SK-N-MC (cell line): ENCODE measurements at regions not wholly inside any gene's neighbourhood (a gene's known extent, or its start where the extent isn't known, plus 50 kb on each side); places are given as distances from the start of the nearest gene placed in this dataset.
A peak's percentile ranks its signal among the peaks of the same experiment; 100 is the strongest.

ENCODE experiments used
- DNase-seq: peaks from one replicate; pipeline ENCODE4 v3.0.0-alpha.2; 2011; ENCODE audit warnings: low read depth, low spot score
- H3K27ac ChIP-seq: fragments of 200-600 bp; sonication (generic); 2 replicates; pipeline ENCODE4 v1.5.1; 2016; ENCODE audit warnings: mixed run types
- H3K36me3 ChIP-seq: fragments of 200-600 bp; sonication (generic); 2 replicates; pipeline ENCODE4 v1.6.1; 2017; ENCODE audit warnings: antibody characterized with exemption, low read length, mixed read lengths; ENCODE audit not compliant: insufficient read depth
- H3K4me3 ChIP-seq: fragments of 200-600 bp; sonication (generic); 2 replicates; pipeline ENCODE4 v1.5.1; 2016
- H3K9ac ChIP-seq: fragments of 200-600 bp; sonication (generic); 2 replicates; pipeline ENCODE4 v1.8.0; 2017; ENCODE audit warnings: mixed run types, mixed read lengths; ENCODE audit not compliant: insufficient read length
- H3K9me3 ChIP-seq: fragments of 200-600 bp; sonication (generic); 2 replicates; pipeline ENCODE4 v1.6.1; 2017; ENCODE audit warnings: low read depth, mild to moderate bottlenecking, antibody characterized with exemption, low read length, moderate library complexity, mixed read lengths
- EZH2 ChIP-seq: fragments of 200-600 bp; sonication (generic); IDR thresholded peaks from one replicate; pipeline ENCODE4 v1.6.1; 2017; ENCODE audit warnings: antibody characterized with exemption
- FOXP2 ChIP-seq: optimal IDR thresholded peaks from 2 replicates; pipeline ENCODE3; 2011; ENCODE audit warnings: mild to moderate bottlenecking, moderate library complexity; ENCODE audit not compliant: insufficient read depth; ENCODE audit errors: extremely low read length, control extremely low read depth
- POLR2AphosphoS5 ChIP-seq: IDR thresholded peaks from 2 replicates; pipeline ENCODE4 v1.6.1; 2012; ENCODE audit warnings: mild to moderate bottlenecking, low read depth, low read length, borderline replicate concordance

DNA sequence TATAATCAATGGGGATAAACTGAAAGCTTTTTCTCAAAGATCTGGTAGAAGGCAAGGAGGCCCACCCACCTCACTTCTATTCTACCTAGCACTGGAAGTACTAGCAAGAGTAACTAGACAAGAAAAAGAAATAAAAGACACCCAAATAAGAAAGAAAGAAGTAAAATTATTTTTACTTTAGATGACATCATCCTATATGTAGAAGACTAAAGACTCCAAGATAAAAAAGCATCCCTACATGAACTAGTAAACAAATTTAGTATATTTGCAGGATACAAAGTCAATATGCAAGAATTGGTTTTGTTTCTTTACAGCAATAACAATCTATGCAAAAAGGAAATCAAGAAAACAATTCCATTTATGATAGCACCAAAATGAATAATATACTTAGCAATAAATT is 201.5 kb upstream of the KIRREL3 start:
- no peak for DNase-seq
- Histone ChIP-seq H3K27ac (no peak overlapping the region), H3K9ac (no peak overlapping the region), H3K9me3 (no peaks in the 10 kb centered on the region), H3K36me3 (no peaks in the 10 kb centered on the region), H3K4me3 (no peak overlapping the region)
- TF ChIP-seq POLR2AphosphoS5 (no peak), FOXP2 (no peak), EZH2 (no peak)

GRCh38 chr11:127199306-127199801 is 198.8 kb upstream of the KIRREL3 start:
- Histone ChIP-seq H3K36me3 (no peaks in the 10 kb centered on the region), H3K27ac (no peak overlapping the region), H3K9ac (no peak overlapping the region), H3K9me3 (no peaks in the 10 kb centered on the region), H3K4me3 (no peak overlapping the region)
- DNase-seq = no peak
- TF ChIP-seq FOXP2 (no peak), EZH2 (no peak), POLR2AphosphoS5 (no peak)

DNA sequence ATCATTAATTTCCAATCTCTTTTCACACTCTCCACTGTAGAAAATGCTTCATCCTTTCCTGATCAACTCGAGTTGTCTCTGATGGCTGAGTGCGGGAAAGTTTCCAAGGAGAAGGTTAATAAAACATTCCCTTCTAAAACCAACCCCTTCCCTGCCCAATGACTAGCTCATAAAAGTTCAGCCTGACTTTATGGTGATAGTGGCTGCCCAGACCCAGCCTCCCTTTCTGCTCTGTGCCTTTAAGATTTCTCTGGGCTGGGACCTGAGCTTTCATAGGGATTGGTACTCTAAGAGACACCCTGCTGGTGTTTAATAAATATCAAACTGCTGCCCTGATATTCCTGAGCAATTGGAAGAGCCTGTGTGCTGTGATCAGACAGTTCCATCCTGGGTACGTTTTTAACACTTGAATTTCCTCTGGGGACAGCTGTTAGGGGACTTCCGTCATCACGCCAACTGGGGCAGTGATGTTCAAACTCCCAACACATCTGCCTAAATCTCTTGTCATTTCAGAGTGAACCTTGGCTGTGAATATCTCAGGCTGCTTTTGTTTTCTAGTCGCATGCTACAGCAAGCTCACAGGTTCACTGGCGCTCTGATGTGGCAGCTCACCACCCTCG is 195.0 kb upstream of the KIRREL3 start:
- Histone ChIP-seq H3K9me3 (no peaks in the 10 kb centered on the region), H3K9ac (no peak overlapping the region), H3K36me3 (no peaks in the 10 kb centered on the region), H3K4me3 (no peak overlapping the region), H3K27ac (no peak overlapping the region)
- TF ChIP-seq EZH2 = no peak
- TF ChIP-seq POLR2AphosphoS5 = no peak
- no peak for TF ChIP-seq FOXP2
- no peak for DNase-seq

DNA sequence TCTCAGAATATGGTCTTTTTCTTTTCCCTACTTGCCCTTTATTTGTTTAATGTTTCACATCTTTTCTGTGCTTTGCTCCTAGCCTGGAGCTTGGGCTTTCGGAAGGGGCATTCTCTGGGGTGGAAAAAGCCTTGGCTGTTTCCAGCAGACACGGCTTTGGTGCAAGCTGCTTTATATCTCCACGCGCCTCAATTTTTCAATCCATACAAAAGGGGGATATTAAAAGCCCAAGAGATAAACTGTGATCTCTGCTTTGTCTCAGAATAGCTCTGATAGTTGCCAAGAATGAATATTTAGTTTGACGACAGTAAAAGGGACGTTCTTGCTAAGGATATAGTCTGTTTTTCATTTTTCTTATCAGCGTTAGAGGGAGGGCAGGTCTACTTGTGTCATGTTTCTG is 194.0 kb upstream of the KIRREL3 start:
- no peaks in the 10 kb centered on the region for H3K36me3 ChIP-seq
- H3K4me3 ChIP-seq = no peak overlapping the region
- H3K9me3 ChIP-seq = no peaks in the 10 kb centered on the region
- no peak overlapping the region for H3K27ac ChIP-seq
- no peak for TF ChIP-seq POLR2AphosphoS5
- no peak for TF ChIP-seq FOXP2
- TF ChIP-seq EZH2 = no peak
- no peak overlapping the region for H3K9ac ChIP-seq
- no peak for DNase-seq

DNA sequence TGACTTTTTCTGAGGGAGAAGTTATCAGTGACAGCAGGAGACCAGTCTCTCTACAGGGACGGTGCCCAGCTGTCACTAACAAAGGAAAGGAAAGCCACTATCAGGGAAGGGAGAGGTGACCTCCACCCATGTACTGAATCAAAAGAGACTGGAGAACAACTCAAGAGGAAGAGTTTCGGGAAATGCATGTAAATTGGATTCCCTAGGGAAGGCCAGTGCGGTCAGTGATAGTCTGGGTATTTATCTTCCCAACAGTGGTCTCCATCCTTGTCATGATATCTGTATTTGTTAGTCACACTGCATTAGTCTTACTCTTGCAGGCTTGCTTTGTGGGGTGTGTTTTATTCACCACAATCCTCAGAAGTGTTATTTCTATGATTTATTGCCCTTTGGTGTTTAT is 193.4 kb upstream of the KIRREL3 start:
- H3K9ac ChIP-seq = no peak overlapping the region
- no peak overlapping the region for H3K27ac ChIP-seq
- H3K9me3 ChIP-seq = no peaks in the 10 kb centered on the region
- DNase-seq = no peak
- H3K4me3 ChIP-seq = no peak overlapping the region
- TF ChIP-seq EZH2 (no peak), FOXP2 (no peak), POLR2AphosphoS5 (no peak)
- no peaks in the 10 kb centered on the region for H3K36me3 ChIP-seq

- H3K36me3 ChIP-seq = no peaks in the 10 kb centered on the region
- H3K4me3 ChIP-seq = no peak overlapping the region
- H3K27ac ChIP-seq = no peak overlapping the region
- TF ChIP-seq EZH2 (no peak), FOXP2 (no peak), POLR2AphosphoS5 (no peak)
- H3K9me3 ChIP-seq = no peaks in the 10 kb centered on the region
- H3K9ac ChIP-seq = no peak overlapping the region
- DNase-seq = no peak
These were observed 191.1 kb upstream of the KIRREL3 start for GRCh38 chr11:127191689-127192088.

DNA sequence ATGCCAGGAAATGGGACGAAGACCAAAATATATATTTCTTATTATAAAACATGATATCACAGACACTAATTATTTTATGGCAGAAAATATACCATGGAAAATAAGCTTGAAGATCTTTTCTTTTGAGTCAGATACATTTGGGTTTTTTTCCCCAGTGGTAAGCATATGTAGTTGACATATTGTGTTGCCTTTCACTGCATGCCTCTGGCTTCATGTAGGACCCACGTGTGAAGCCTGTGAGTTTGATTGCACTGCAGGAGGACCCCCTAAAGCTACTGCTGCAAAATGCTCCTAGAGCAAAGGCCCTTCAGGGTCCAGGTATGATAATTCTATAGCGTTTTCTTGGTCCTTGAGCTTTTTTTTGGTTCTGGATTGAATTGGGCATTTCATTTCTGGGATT is 190.7 kb upstream of the KIRREL3 start:
- no peak for DNase-seq
- H3K9ac ChIP-seq = no peak overlapping the region
- no peak overlapping the region for H3K4me3 ChIP-seq
- no peak for TF ChIP-seq EZH2
- TF ChIP-seq POLR2AphosphoS5 = no peak
- TF ChIP-seq FOXP2 = no peak
- H3K27ac ChIP-seq = no peak overlapping the region
- H3K9me3 ChIP-seq = no peaks in the 10 kb centered on the region
- H3K36me3 ChIP-seq = no peaks in the 10 kb centered on the region

DNA sequence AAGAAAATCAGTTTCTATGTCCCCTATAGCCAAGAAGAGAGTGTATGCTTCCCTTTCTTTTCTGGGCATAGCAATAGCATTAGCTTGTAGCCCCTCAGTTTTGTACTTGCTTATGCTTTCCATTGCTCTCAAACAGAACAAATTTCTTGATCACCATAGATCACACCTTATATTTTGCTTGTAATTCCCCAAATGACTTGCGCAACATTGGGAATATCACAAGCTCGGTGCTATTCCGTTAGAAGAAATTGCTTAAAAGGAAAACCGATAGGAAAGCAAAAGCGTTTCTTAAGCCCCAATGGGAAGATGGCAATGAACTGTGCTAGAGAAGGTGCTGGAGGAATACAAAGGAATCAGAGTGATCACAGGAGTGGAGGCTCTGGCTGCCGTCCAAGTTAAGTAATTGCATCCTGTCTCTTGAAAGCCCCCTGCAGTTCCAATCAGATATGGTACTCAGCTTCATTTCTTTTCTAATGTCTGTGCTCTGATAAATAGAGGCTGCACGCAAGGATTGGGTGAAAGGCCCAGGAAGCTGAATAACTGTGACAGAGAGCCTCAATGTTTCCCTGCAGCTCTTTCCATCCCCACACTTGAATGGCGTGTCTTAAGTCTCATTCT is 182.1 kb upstream of the KIRREL3 start:
- no peaks in the 10 kb centered on the region for H3K36me3 ChIP-seq
- no peak overlapping the region for H3K4me3 ChIP-seq
- TF ChIP-seq POLR2AphosphoS5 = no peak
- TF ChIP-seq EZH2 = no peak
- no peaks in the 10 kb centered on the region for H3K9me3 ChIP-seq
- H3K9ac ChIP-seq = no peak overlapping the region
- peak; percentile 30 for DNase-seq
- H3K27ac ChIP-seq = no peak overlapping the region

DNA sequence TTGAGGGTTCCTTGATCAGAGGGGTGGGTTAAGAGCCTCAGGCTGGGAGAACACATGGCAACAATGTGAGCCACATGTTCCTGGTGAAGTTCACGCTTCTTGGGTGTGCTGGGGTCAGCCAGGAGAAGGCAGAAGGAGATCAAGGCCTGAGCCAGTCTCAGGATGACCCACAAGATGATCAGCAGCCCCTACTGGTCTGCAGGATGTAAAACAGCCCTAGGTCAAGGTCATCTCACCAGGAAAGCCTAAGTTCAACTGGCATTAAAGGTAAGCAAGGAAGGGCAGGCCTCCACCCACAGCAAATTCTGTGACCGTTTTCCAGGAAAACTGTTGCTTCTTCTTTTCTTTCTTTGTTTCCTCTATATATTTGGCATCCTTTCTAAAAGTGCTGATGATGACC is 156.7 kb upstream of the KIRREL3 start:
- H3K9ac ChIP-seq = no peak overlapping the region
- no peak overlapping the region for H3K27ac ChIP-seq
- no peaks in the 10 kb centered on the region for H3K36me3 ChIP-seq
- H3K4me3 ChIP-seq = no peak overlapping the region
- TF ChIP-seq FOXP2 = no peak
- no peak for TF ChIP-seq POLR2AphosphoS5
- TF ChIP-seq EZH2 = no peak
- H3K9me3 ChIP-seq = no peaks in the 10 kb centered on the region
- no peak for DNase-seq
